Suprapubic skin (tissue), 4 donors: ENCODE measurements at regions not wholly inside any gene's neighbourhood (a gene's known extent, or its start where the extent isn't known, plus 50 kb on each side); places are given as distances from the start of the nearest gene placed in this dataset.

Experiments used
- CTCF ChIP-seq, 2 donors: fragments of 200-600 bp in 1 of 2; fragments of 450-650 bp in 1 of 2; sonication (generic) in 1 of 2; IDR thresholded peaks; one replicate each; pipeline ENCODE4 v1.5.1; 2016 to 2019; ENCODE audit warnings: antibody characterized with exemption in 2 of 2, mild to moderate bottlenecking in 1 of 2, moderate library complexity in 1 of 2
- EP300 ChIP-seq: sonication (generic); formaldehyde crosslinking; IDR thresholded peaks from one replicate; pipeline ENCODE4 v1.6.1; 2017; ENCODE audit warnings: antibody characterized with exemption
- POLR2A ChIP-seq, 2 donors: fragments of 450-650 bp; IDR thresholded peaks; one replicate each; pipeline ENCODE4 v1.6.1; 2017; ENCODE audit warnings: antibody characterized with exemption in 2 of 2, mild to moderate bottlenecking in 2 of 2, moderate library complexity in 2 of 2
- POLR2AphosphoS5 ChIP-seq, 3 donors: sonication (generic); formaldehyde crosslinking; IDR thresholded peaks; one replicate each; pipeline ENCODE4 v1.6.1; 2017; ENCODE audit warnings: antibody characterized with exemption in 3 of 3

DNA sequence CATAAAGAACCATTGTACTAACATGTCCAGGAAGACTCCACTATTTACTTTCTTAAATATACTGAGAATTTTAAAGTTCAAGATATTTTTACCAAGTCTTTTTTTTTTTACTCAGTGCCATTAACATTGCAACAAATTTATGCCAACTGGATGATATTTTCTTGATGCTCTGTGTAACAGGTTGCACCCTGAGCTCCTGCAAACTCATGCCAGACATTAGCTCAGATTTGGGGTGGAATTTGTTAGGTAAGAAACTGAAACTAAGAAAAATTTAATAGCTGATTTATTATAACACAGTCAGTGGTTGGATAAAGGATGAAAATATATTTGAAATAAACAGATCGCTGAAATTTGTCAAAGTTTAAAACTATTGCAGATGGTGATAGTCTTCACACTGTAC is 228.6 kb upstream of the SPHKAP start:
- TF ChIP-seq CTCF (IDR thresholded peaks at IDR 0.05) (no peak), POLR2AphosphoS5 (IDR thresholded peaks at IDR 0.05) (no peak), POLR2A (IDR thresholded peaks at IDR 0.05) (no peak), EP300 (no peak)
